Large intestine (tissue), 3 donors: ENCODE measurements at regions not wholly inside any gene's neighbourhood (a gene's known extent, or its start where the extent isn't known, plus 50 kb on each side); places are given as distances from the start of the nearest gene placed in this dataset.
A peak's percentile ranks its signal among the peaks of the same experiment; 100 is the strongest.

Experiments
- DNase-seq, 2 donors: peaks; one replicate each; pipeline versions ENCODE4 v3.0.0 to v3.0.0-alpha.2; 2013
- H3K27ac ChIP-seq: one replicate; pipeline ENCODE4 v1.5.1; 2013; ENCODE audit warnings: low read length
- H3K27me3 ChIP-seq: 2 replicates; pipeline ENCODE4 v1.6.1; 2013; ENCODE audit warnings: low read length; ENCODE audit not compliant: control insufficient read depth, insufficient read depth
- H3K36me3 ChIP-seq: 2 replicates; pipeline ENCODE4 v1.6.1; 2013; ENCODE audit warnings: low read length; ENCODE audit not compliant: control insufficient read depth, insufficient read depth
- H3K4me1 ChIP-seq: one replicate; pipeline ENCODE4 v1.6.1; 2013; ENCODE audit warnings: low read length; ENCODE audit not compliant: control insufficient read depth, insufficient read depth
- H3K4me3 ChIP-seq: one replicate; pipeline ENCODE4 v1.5.1; 2013; ENCODE audit warnings: low read length
- H3K9me3 ChIP-seq: one replicate; pipeline ENCODE4 v1.6.1; 2013; ENCODE audit warnings: mild to moderate bottlenecking, low read depth, low read length, moderate library complexity; ENCODE audit not compliant: control insufficient read depth
- WGBS: methylation state at CpG from one replicate; pipeline ENCODE4 v1.1.5; 2013; ENCODE audit warnings: low lambda C conversion rate; ENCODE audit not compliant: insufficient coverage; 5-methylcytosine and 5-hydroxymethylcytosine counted together

GRCh38 chr11:88231894-88232482 lies 56.7 kb upstream of the RAB38 start:
- peaks cover 10% of the 10 kb centered on the region for H3K9me3 ChIP-seq
- no peaks in the 10 kb centered on the region for H3K36me3 ChIP-seq
- no peak overlapping the region for H3K4me3 ChIP-seq
- no peak overlapping the region for H3K27ac ChIP-seq
- 100% methylated on average over 1 of the region's 5 CpGs for WGBS
- no peaks in the 10 kb centered on the region for H3K4me1 ChIP-seq
- DNase-seq, result peak in 1 of 2 donors; percentile 8
- H3K27me3 ChIP-seq, result no peaks in the 10 kb centered on the region

DNA sequence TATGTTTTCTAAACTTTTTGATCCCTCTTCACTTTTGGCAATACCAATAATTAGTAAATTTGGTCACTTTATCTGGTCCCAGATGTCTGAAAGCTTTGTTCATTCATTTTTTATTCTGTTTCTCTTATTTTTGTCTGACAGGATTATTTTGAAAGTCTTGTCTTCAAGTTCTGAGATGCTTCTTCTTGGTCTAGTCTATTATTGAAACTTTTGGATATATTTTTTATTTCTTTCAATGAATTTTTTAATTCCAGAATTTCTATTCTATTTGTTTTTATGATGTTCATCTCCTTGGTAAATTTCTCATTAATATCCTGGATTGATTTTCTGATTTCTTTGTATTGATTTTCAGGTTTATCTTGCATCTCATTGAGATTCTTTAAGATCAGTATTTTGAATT lies 54.1 kb upstream of the RAB38 start:
- DNase-seq, result no peak
- Histone ChIP-seq H3K4me3 (no peak overlapping the region), H3K27ac (no peak overlapping the region), H3K36me3 (no peaks in the 10 kb centered on the region), H3K4me1 (no peaks in the 10 kb centered on the region), H3K9me3 (peaks cover 12% of the 10 kb centered on the region), H3K27me3 (no peaks in the 10 kb centered on the region)
